Progenitor cell of endocrine pancreas (in vitro differentiated cells): ENCODE measurements at regions not wholly inside any gene's neighbourhood (a gene's known extent, or its start where the extent isn't known, plus 50 kb on each side); places are given as distances from the start of the nearest gene placed in this dataset.

Experiments used
- DNase-seq: peaks from one replicate; pipeline ENCODE4 v3.0.0; 2021; ENCODE audit warnings: low spot score; ENCODE audit not compliant: unreplicated experiment
- H3K27ac Mint-ChIP-seq: 2 replicates; pipeline ENCODE4 v1.8.0; 2021; ENCODE audit warnings: mild to moderate bottlenecking, moderate library complexity, mixed read lengths
- H3K27me3 Mint-ChIP-seq: 2 replicates; pipeline ENCODE4 v1.8.0; 2021; ENCODE audit warnings: mixed read lengths
- H3K36me3 Mint-ChIP-seq: 2 replicates; pipeline ENCODE4 v1.8.0; 2022; ENCODE audit warnings: mixed read lengths; ENCODE audit not compliant: insufficient read depth
- H3K4me1 Mint-ChIP-seq: 2 replicates; pipeline ENCODE4 v1.8.0; 2021; ENCODE audit warnings: low read depth, mixed read lengths
- H3K4me3 Mint-ChIP-seq: 2 replicates; pipeline ENCODE4 v1.8.0; 2021; ENCODE audit warnings: low read depth, mild to moderate bottlenecking, moderate library complexity, mixed read lengths
- H3K9me3 Mint-ChIP-seq: 2 replicates; pipeline ENCODE4 v1.8.0; 2021; ENCODE audit warnings: low read depth, mixed read lengths
- TF ChIP-seq, protein P1 (sequence below): fragments of 200-600 bp; sonication (generic); IDR thresholded peaks from one replicate; pipeline ENCODE4 v1.5.0; 2021; ENCODE audit warnings: antibody characterized with exemption, mild to moderate bottlenecking; ENCODE audit not compliant: unreplicated experiment

DNA sequence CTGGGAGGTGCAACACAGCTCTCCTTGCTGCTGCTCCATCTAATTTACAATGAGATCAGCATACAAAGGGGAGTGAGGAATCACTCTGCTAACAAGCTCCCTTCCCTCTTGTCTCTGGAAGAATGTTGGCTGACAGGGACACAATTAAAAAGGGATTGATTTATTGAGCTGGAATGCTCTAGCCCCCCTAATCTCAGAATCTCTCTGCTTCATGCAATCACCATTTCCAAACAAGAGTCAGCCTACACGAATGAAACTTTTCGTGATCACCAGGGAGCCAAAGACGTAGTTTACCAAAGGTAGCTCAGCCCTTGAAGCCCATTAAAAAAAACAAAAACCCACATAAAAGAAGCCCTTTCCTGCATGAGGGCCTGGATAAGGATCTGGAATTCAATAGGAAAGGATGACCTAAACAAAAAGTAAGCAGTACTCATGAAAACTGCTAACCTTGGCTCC, 223.8 kb downstream of the C12orf75 start:
- Mint-ChIP-seq H3K4me3 (no peak overlapping the region), H3K9me3 (no peaks in the 10 kb centered on the region), H3K27ac (peak overlapping the region; percentile 7), H3K36me3 (no peaks in the 10 kb centered on the region), H3K27me3 (no peaks in the 10 kb centered on the region), H3K4me1 (peaks cover 13% of the 10 kb centered on the region)
- no peak for DNase-seq
- TF ChIP-seq, protein P1, sequence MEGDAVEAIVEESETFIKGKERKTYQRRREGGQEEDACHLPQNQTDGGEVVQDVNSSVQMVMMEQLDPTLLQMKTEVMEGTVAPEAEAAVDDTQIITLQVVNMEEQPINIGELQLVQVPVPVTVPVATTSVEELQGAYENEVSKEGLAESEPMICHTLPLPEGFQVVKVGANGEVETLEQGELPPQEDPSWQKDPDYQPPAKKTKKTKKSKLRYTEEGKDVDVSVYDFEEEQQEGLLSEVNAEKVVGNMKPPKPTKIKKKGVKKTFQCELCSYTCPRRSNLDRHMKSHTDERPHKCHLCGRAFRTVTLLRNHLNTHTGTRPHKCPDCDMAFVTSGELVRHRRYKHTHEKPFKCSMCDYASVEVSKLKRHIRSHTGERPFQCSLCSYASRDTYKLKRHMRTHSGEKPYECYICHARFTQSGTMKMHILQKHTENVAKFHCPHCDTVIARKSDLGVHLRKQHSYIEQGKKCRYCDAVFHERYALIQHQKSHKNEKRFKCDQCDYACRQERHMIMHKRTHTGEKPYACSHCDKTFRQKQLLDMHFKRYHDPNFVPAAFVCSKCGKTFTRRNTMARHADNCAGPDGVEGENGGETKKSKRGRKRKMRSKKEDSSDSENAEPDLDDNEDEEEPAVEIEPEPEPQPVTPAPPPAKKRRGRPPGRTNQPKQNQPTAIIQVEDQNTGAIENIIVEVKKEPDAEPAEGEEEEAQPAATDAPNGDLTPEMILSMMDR: no peak

DNA sequence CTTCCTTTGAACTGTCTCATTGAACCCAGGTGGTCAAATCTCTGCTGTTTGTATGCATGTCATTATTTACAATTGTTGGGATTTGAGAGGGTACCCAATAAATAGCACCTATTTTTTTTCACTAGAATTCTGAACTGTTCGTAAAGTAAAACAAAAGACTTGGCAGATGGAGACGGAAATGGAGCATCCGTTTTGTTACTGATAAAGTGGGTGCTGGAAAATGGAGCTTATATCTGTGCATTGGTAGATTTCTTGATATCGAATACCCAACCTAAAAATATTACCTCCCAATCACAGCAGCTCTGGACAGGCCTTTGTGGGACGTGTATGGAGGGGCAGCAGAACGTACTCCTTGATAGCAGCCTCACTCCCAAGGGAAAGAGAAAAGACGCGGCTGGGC, 224.4 kb downstream of the C12orf75 start:
- TF ChIP-seq, protein P1: no peak
- DNase-seq: no peak
- Mint-ChIP-seq H3K4me1 (peaks cover 13% of the 10 kb centered on the region), H3K27me3 (peaks cover 1% of the 10 kb centered on the region), H3K9me3 (no peaks in the 10 kb centered on the region), H3K27ac (no peak overlapping the region), H3K4me3 (no peak overlapping the region), H3K36me3 (no peaks in the 10 kb centered on the region)

DNA sequence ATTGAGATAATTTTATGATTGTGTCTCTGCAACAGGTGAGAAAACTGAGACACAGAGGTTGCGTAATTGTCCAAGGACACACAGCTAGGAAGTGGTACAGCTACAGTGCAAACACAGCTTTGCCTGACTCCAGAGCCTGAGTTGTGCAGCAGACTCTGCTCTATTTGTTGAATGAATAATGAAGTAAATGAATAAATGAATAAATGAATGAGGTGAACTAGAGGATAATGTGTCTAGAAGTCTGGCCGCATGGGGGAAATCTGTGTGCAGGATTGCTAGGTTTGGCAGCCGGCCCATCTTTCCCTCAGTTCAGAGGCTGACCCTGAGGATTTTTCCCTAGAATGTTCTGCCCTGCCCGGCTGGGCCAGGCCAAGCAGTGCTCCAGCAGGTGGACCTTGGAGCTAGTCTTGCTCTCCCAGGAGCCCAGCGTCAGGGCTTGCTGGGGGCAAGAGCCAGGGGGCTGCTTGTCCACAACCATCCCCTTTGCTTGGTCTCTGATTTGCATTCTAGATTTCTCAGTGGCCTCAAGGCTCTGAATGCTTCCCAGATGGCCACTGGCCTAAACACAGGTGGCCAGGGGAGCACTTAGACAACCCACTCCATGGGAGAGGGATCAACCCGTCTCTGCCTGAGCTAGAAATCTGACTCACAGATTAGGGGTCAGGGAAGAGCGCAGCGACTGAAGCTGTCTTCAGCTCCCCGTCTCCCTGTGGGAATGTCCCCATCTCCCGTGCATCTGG, 225.2 kb downstream of the C12orf75 start:
- no peaks in the 10 kb centered on the region for H3K9me3 Mint-ChIP-seq
- no peaks in the 10 kb centered on the region for H3K36me3 Mint-ChIP-seq
- H3K4me3 Mint-ChIP-seq: no peak overlapping the region
- peaks cover 13% of the 10 kb centered on the region for H3K4me1 Mint-ChIP-seq
- H3K27ac Mint-ChIP-seq: no peak overlapping the region
- DNase-seq: no peak
- peaks cover 3% of the 10 kb centered on the region for H3K27me3 Mint-ChIP-seq
- TF ChIP-seq, protein P1: no peak

DNA sequence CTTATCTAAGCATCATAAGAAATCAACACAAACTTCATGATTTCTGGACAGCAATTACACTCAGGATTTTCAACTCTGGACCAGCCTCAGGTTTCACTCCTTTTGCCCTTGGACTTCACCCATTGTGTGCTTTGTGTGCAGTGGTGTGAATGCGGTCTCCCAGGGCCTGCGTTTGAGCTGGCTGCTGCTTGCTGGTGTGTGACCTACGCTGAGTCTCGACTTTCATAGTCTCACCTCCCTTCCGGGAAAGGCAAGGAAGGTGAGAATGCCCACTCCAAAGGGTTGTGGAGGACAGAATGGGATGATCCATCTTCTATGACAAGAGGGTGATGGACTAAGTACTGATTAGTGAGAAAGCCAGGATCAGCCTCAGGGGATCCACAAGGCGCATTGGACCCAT, 228.8 kb downstream of the C12orf75 start:
- no peaks in the 10 kb centered on the region for H3K9me3 Mint-ChIP-seq
- no peak overlapping the region for H3K27ac Mint-ChIP-seq
- H3K36me3 Mint-ChIP-seq: no peaks in the 10 kb centered on the region
- H3K4me3 Mint-ChIP-seq: no peak overlapping the region
- H3K27me3 Mint-ChIP-seq: peaks cover 3% of the 10 kb centered on the region
- no peak for DNase-seq
- TF ChIP-seq, protein P1: no peak
- peaks cover 10% of the 10 kb centered on the region for H3K4me1 Mint-ChIP-seq

DNA sequence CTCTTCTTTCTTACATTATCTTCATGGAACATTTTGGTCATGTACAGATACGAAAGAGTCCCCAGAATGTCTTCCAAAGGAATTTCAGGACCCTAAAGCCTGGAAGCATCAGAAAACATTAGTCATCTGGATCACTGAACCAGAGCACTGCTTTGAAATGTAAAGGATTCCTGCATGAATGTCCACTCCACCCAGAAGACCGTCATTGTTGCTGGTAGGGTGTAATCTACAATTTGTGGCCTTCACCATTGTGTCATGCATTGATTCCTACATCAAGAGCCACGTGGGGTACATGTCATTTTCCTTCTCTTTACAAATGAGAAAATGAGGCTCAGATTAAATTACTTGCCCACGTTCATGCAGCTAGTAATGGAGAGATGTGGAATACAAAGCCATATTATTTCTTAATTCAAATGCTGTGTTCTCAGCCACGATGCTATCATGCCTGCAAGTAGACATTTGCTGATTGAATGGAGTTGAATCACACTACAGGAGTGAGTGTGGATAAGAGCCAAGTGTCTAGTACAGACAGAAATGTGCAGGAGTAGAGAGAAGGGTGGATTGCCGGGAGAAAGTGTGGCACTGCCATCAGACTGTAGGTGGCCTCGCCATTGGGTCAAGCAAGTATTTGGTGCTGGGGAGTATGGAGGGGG, 231.2 kb downstream of the C12orf75 start:
- H3K9me3 Mint-ChIP-seq: no peaks in the 10 kb centered on the region
- no peak overlapping the region for H3K27ac Mint-ChIP-seq
- H3K36me3 Mint-ChIP-seq: no peaks in the 10 kb centered on the region
- TF ChIP-seq, protein P1: no peak
- no peak overlapping the region for H3K4me3 Mint-ChIP-seq
- peaks cover 4% of the 10 kb centered on the region for H3K4me1 Mint-ChIP-seq
- no peak for DNase-seq
- peaks cover 7% of the 10 kb centered on the region for H3K27me3 Mint-ChIP-seq
